HG02884 (cell line): ENCODE measurements at regions not wholly inside any gene's neighbourhood (a gene's known extent, or its start where the extent isn't known, plus 50 kb on each side); places are given as distances from the start of the nearest gene placed in this dataset.

ENCODE experiments used
- ATAC-seq: cut with Tn5 transposase; IDR thresholded peaks from one replicate; pipeline ENCODE4 v1.9.1; 2021; ENCODE audit warnings: mild to moderate bottlenecking, moderate library complexity; ENCODE audit not compliant: unreplicated experiment

DNA sequence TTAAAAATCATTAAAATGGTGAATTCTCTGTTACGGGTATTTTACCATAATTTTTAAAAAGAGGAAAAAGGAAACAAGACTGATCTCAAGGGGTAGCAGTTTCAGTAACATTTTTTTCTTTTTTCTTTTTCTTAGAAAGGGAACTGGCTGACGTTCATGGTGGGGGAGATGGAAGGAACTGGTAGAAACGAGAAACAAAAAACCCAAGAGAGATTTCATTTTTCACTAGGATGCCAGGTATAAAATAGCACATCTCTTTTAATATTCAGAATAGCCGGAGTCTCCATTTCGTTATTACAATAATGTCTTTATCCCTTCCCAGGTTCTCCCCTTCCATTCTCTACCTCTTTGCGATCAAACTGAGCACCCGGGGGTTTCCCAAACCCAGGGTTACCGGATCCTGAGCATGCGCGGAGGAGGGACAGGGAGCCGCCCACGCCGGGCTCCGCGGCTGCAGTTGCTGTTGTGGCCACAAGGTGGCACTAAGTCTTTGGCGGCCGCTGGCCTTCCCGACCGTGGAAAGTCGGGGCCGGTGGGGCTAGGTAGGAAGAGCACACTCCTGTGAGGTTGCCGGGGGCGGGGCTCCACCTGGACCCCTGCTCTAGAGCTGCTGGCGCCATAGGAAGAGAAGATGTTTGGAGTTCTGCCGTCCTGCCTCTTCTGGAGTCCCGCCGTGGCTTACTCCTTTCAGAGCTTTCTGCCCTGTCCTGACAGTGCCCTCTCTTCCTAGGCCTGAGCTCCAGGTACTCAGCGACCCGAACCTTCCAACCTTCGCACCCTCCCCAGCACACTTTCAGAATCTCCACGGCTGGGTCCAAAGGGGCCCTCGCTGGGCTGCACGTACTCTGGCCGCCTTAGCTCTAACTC is 146.8 kb downstream of the SH3BGRL2 start:
- peak; percentile 76 for ATAC-seq

DNA sequence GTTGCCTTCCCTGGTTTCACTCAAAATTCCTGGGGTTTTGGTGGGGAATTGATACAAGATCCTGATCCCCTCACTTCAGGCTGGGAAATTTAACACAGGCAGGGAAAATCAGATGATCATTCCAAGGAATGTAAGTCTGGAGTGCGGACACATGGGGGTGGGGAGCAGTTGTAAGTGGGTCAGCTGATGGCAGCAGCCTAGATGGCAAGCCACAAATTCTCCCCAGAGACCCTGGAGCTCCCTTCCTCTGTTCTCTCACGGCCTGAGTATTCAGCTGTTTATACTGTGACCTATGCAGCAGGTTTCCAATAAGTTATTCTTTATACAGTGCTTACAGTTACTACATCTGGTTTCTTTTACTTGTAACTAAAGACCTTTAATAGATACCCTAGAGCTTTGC is 144.9 kb downstream of the SH3BGRL2 start:
- no peak for ATAC-seq

DNA sequence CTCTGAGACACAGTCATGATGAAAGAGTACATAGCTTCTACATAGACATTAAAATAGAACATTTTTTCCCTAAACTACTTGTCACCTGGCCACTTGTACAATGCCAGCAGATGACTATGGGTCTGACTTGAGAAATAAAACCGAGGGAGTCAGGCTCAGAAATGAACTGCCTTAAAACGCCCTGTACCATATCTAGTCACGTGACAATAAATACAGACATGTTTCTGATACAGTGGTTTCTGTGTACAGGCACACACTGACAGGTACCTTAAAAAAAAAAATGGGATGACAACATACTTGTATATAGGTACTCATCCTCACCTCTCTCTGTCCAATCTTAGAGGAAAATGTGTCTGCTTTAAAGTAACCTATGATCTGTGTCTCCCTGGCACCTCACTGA is 144.1 kb downstream of the SH3BGRL2 start:
- no peak for ATAC-seq

DNA sequence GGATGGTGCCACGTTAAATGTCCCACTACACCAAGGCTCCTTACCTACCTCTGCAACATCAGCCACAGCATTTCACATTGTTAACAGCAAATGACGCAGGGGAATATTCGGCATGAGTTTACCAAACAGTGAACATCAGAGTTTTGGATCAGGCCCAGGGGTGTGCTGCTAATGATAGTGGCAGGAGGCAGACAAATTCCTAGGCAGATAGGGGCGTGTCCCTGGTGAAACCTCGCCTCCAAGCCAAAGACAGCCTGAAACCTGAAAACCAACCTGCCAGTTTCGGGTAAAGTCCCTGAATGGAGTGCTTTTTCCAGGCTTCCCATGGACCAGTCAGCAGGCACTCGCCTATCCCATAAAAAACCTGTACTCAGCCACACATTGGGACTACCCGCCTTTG is 133.6 kb downstream of the SH3BGRL2 start:
- ATAC-seq = no peak

DNA sequence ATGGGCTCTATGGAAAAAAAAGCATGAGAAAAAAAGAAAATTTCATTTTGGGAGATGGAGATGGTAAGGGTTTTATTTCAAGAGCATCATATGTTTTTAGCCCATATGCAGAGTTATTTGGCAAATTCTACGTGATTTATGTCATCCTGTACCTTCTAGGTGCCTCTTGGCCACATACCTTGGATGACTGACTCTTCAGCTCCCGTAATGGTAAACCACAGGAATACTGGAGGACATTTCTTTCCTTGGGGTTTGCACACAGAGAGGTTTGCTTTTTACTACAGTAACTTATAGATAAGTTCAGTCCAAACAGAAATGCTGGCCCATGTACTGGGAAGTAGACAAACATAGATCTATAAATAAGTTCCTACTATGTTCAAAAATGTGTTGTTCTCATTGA is 132.2 kb downstream of the SH3BGRL2 start:
- no peak for ATAC-seq

DNA sequence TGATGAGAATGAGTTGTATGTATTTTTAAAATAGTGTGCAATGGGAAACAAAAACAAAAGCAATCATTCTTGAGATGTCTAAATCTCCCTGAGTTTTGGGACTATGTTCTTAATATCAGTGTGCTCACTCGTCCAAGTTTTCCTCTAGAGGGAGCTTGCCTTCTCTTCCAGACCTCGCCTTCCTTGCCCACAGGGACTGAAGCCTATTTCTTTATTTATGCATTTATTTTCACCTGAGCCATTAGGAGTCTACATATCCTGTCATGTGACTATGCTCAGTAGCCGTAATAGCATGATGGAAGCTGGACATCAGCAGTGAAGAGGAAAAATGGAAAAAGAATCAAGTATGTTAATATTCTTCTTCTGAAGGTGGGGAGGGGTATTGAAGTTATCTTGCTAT is 131.2 kb downstream of the SH3BGRL2 start:
- ATAC-seq = no peak

DNA sequence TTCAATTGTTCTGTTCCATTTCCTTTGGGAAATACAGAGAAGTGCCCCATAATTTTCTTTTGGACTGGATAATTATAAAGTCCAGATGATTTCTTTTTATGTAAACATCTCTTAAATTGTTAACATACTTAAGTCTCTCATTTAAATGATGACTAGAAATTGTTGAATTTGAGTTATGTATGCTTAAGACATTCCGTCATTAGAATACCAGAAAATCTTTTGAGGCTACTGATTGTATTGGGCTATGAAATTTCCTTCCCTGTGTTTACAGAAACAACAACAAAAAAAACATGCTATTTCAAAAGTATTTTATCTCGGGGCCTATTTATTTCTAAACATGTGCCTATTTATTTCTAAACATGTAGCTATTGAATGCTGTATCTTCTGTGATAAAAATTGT is 125.4 kb downstream of the SH3BGRL2 start:
- no peak for ATAC-seq

DNA sequence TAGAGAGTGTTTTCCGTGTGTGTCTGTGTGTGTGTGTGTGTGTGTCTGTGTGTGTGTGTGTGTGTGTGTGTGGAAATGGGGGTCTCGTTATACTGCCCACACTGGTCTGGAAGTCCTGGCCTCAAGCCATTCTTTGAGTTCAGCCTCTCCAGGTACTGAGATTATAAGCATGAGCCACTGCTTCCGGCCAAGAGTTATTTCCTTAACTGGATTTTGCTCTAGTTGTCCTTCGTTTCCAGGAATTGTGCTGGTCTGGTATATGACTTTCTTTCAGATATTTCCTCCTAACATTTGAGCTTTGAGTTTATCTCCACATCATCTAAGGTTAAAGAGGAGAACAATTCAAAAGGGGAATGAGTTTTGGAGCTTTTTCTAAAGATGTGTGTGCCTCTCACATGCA is 124.8 kb downstream of the SH3BGRL2 start:
- ATAC-seq = no peak
